Heart left ventricle (tissue), 16 donors: ENCODE measurements at regions not wholly inside any gene's neighbourhood (a gene's known extent, or its start where the extent isn't known, plus 50 kb on each side); places are given as distances from the start of the nearest gene placed in this dataset.

Experiments
- ATAC-seq, 4 donors: fragments of 200-7000 bp; cut with Tn5 transposase; one replicate each; pipeline ENCODE4 v1.9.1; 2020 to 2022; ENCODE audit warnings: moderate library complexity in 4 of 4, mild to moderate bottlenecking in 3 of 4, moderate number of reproducible peaks in 1 of 4
- DNase-seq, 5 donors: peaks; one replicate each; pipeline ENCODE4 v3.0.0-alpha.2; 2020
- H3K27ac ChIP-seq, 12 donors: fragments of 200-600 bp; sonication (generic) in 4 of 12; one replicate each; pipeline versions ENCODE4 v1.5.0 to v1.8.0; 2016 to 2022; ENCODE audit warnings: mild to moderate bottlenecking in 2 of 12
- H3K27me3 ChIP-seq, 9 donors: fragments of 200-600 bp; sonication (generic) in 2 of 9; one replicate each; pipeline versions ENCODE4 v1.5.1 to v1.8.0; 2016 to 2022; ENCODE audit warnings: mild to moderate bottlenecking in 3 of 9
- H3K36me3 ChIP-seq, 9 donors: fragments of 200-600 bp; sonication (generic) in 2 of 9; one replicate each; pipeline versions ENCODE4 v1.5.0 to v1.8.0; 2018 to 2022; ENCODE audit warnings: mild to moderate bottlenecking in 2 of 9
- H3K4me1 ChIP-seq, 12 donors: fragments of 200-600 bp; sonication (generic) in 4 of 12; one replicate each; pipeline versions ENCODE4 v1.5.0 to v1.8.0; 2016 to 2022; ENCODE audit warnings: mild to moderate bottlenecking in 3 of 12
- H3K4me3 ChIP-seq, 12 donors: fragments of 200-600 bp; sonication (generic) in 4 of 12; one replicate each; pipeline versions ENCODE4 v1.5.0 to v1.8.0; 2017 to 2022; ENCODE audit warnings: mild to moderate bottlenecking in 9 of 12, moderate library complexity in 4 of 12
- H3K9me3 ChIP-seq, 12 donors: fragments of 200-600 bp; sonication (generic) in 4 of 12; one replicate each; pipeline versions ENCODE4 v1.5.0 to v1.8.0; 2016 to 2022; ENCODE audit warnings: mild to moderate bottlenecking in 1 of 12
- CTCF ChIP-seq, 12 donors: fragments of 200-600 bp; sonication (generic) in 4 of 12; IDR thresholded peaks; one replicate each; pipeline versions ENCODE4 v1.5.0 to v1.8.0; 2018 to 2022; ENCODE audit warnings: antibody characterized with exemption in 12 of 12, mild to moderate bottlenecking in 5 of 12
- POLR2A ChIP-seq, 2 donors: fragments of 450-650 bp; IDR thresholded peaks; one replicate each; pipeline ENCODE4 v1.6.1; 2017; ENCODE audit warnings: antibody characterized with exemption in 2 of 2, mild to moderate bottlenecking in 2 of 2, moderate library complexity in 2 of 2
- WGBS, 4 donors: extraction: QIAGEN DNeasy Blood & Tissue Kit in 2 of 4; methylation state at CpG; one replicate each; pipeline versions ENCODE4 v1.1.5 to v1.1.7; 2013 to 2018; 5-methylcytosine and 5-hydroxymethylcytosine counted together
- intact Hi-C, 10 donors: fragments of 100-400 bp; cut with DNase I; formaldehyde crosslinking; loops; one replicate each; pipeline versions ENCODE4 v1.11.1 to v1.14.2; 2022
- donor health status: ischemic (EF 13 %, LVEDD 7.1; RV severe dilation, severe dysfunction).
- donor health status: healthy with polysubstance abuse.
- donor health status: DM: no; HTN: yes; CAD: no.
- donor health status: DM: no; HTN: no; CAD: no.
- donor health status: ischemic (EF 25% LVEDD 6.9; RV normal size, moderate dysfunction).
- donor health status: ischemic (EF 25% LVEDD 5.7; RV mildly dilated, moderate dysfunction).
- donor health status: healthy.
- donor health status: DM: yes; HTN: yes; CAD: no.
- donor health status: ischemic (EF 35%, LVEDD 5.7; RV mildly dilated, moderate dysfunction).
- donor health status: nonischemic (EF 11% LVEDD 7.7; RV severe dilation, severe dysfunction).
- donor health status: DM: yes; HTN: yes; CAD: no.
- donor health status: PGD.
- donor health status: ischemic (EF 29% LVEDD 5.4; RV normal size, mild dysfunction).
- donor health status: nonischemic (EF 23%, LVEDD 6.1; RV moderate dilation, normal function).

GRCh38 chrX:39504227-39504626 is 593.5 kb downstream of the BCOR start:
- TF ChIP-seq CTCF (IDR thresholded peaks at IDR 0.05) (no peak), POLR2A (IDR thresholded peaks at IDR 0.05) (no peak)
- Histone ChIP-seq H3K27me3 (peaks cover 0 to 25% (median 0%) of the 10 kb centered on the region in 9 donors), H3K4me1 (no peaks in the 10 kb centered on the region), H3K36me3 (no peaks in the 10 kb centered on the region), H3K9me3 (peaks cover 0 to 14% (median 0%) of the 10 kb centered on the region in 12 donors), H3K27ac (no peak overlapping the region), H3K4me3 (no peak overlapping the region)
- no peak for DNase-seq
- 43 to 65% (median 46%) methylated on average over 2 of the region's 2 CpGs for WGBS, 4 donors
- no peak for ATAC-seq
- intact Hi-C loops = no loop called here

GRCh38 chrX:39504850-39505259 is 592.9 kb downstream of the BCOR start:
- peaks cover 0 to 20% (median 0%) of the 10 kb centered on the region in 12 donors for H3K9me3 ChIP-seq
- peak in 2 of 4 donors; percentile 38 to 48 for ATAC-seq
- no peak for DNase-seq
- 39 to 47% (median 46%) methylated on average over 5 of the region's 5 CpGs for WGBS, 4 donors
- intact Hi-C loops = no loop called here
- TF ChIP-seq POLR2A (IDR thresholded peaks at IDR 0.05) (no peak), CTCF (IDR thresholded peaks at IDR 0.05) (no peak)
- H3K4me1 ChIP-seq = no peaks in the 10 kb centered on the region
- H3K36me3 ChIP-seq = no peaks in the 10 kb centered on the region
- H3K27me3 ChIP-seq = peaks cover 0 to 25% (median 0%) of the 10 kb centered on the region in 9 donors
- no peak overlapping the region for H3K4me3 ChIP-seq
- no peak overlapping the region for H3K27ac ChIP-seq

GRCh38 chrX:39506131-39506530 is 591.6 kb downstream of the BCOR start:
- Histone ChIP-seq H3K27me3 (peaks cover 0 to 17% (median 0%) of the 10 kb centered on the region in 9 donors), H3K4me3 (no peak overlapping the region), H3K9me3 (peaks cover 0 to 22% (median 0%) of the 10 kb centered on the region in 12 donors), H3K4me1 (no peaks in the 10 kb centered on the region), H3K36me3 (no peaks in the 10 kb centered on the region), H3K27ac (no peak overlapping the region)
- no peak for DNase-seq
- ATAC-seq = no peak
- WGBS, 4 donors = 84 to 96% (median 91%) methylated on average over 9 of the region's 9 CpGs
- TF ChIP-seq CTCF (IDR thresholded peaks at IDR 0.05) (no peak), POLR2A (IDR thresholded peaks at IDR 0.05) (no peak)
- intact Hi-C loops = no loop called here

- ATAC-seq = peak in 1 of 4 donors; percentile 20
- H3K27ac ChIP-seq = no peak overlapping the region
- H3K9me3 ChIP-seq = peaks cover 0 to 22% (median 0%) of the 10 kb centered on the region in 12 donors
- no peak overlapping the region for H3K4me3 ChIP-seq
- H3K27me3 ChIP-seq = peaks cover 0 to 17% (median 0%) of the 10 kb centered on the region in 9 donors
- no peak for DNase-seq
- TF ChIP-seq POLR2A (IDR thresholded peaks at IDR 0.05) (no peak), CTCF (IDR thresholded peaks at IDR 0.05) (no peak)
- no peaks in the 10 kb centered on the region for H3K36me3 ChIP-seq
- WGBS, 4 donors = 77 to 82% (median 81%) methylated on average over 7 to 8 of the region's 8 CpGs
- no peaks in the 10 kb centered on the region for H3K4me1 ChIP-seq
- intact Hi-C loops = no loop called here
Observed at GRCh38 chrX:39507034-39507433, 590.7 kb downstream of the BCOR start.
